Sciatic nerve (tissue), 2 donors: ENCODE measurements at regions not wholly inside any gene's neighbourhood (a gene's known extent, or its start where the extent isn't known, plus 50 kb on each side); places are given as distances from the start of the nearest gene placed in this dataset.
"Not testable (repeated sequence)": the region's sequence is repeated elsewhere in the genome, so short reads cannot be mapped to it uniquely, and the experiment has no call there.

Experiments
- ATAC-seq: fragments of 200-7000 bp; cut with Tn5 transposase; one replicate; pipeline ENCODE4 v1.9.1; 2020; ENCODE audit warnings: mild to moderate bottlenecking, moderate library complexity
- DNase-seq: peaks from one replicate; pipeline ENCODE4 v3.0.0-alpha.2; 2020; ENCODE audit warnings: low spot score
- intact Hi-C: fragments of 100-400 bp; cut with DNase I; formaldehyde crosslinking; loops from one replicate; pipeline ENCODE4 v1.14.2; 2022
- donor health status: DM: no; HTN: no; CAD: no.
- donor health status: DM: no; HTN: no; CAD: no.

DNA sequence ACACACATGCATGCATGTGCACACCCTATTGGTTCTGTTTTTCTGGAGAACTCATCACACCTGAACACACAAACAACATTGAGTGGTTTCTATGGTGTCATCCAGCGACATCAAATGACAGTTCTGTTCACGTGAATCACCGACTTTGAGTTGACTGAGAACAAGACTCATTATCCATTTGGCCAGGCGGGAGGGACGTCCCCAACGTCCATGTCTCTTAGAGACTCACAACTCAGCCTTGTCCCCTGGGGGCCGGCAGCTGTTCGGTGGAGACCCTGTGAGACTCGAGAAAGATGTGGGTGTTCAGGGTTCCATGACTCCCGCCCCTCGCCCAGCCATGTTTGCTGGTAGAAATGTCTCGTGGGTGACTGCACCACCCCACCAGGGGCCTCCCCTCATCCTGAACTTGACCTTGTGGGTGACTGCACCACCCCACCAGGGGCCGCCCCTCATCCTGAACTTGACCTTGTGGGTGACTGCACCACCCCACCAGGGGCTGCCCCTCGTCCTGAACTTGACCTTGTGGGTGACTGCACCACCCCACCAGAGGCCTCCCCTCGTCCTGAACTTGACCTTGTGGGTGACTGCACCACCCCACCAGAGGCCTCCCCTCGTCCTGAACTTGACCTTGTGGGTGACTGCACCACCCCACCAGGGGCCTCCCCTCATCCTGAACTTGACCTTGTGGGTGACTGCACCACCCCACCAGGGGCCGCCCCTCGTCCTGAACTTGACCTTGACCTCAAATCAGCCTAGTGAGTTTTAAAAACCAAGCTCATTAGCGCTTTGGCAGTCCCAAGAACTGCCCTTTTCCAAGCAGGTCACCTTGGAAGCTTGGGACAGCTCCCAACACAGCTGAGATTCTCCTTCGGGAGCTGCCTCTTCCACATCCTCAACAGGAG is 163.8 kb downstream of the SHANK2 start:
- intact Hi-C loops, DNase-seq: not testable (repeated sequence)

GRCh38 chr11:71086687-71087258 is 165.6 kb downstream of the SHANK2 start:
- no peak for ATAC-seq
- DNase-seq, result no peak
- intact Hi-C loops, result no loop called here

More for the DNA sequence above, 163.8 kb downstream of the SHANK2 start:
- not testable (repeated sequence) for ATAC-seq

DNA sequence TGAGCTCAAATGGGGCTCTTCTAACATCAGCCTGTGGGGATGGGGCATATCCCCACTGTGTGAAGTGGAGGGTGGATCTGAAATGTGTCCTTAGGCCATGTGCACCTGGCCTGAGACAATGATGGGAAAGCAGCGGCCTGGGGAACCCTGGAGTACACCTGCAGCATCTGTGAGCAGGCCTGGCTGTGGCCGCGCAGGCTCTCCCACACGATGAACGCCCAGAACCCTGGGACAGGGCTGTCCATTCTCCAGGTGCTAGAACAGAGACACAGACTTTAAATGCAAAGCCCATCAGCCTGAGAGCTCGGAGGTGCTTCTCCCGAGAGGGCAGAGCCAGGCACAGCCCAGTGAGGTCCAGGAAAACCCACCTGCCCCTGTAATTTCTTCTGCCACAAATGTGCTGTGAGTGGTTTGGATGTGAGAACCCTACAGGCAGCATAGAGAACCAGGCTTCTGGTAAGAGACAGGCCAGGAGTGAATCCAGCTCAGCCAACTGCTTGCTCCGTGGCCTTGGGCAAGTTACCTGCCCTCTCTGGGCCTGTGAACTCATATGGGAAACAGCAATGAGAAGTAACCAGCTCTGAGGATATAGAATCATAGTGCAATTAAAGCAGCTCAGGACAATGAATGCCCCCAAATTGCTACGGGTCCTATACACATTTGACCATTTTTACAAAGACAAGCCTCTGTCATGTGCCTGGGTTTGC is 167.9 kb downstream of the SHANK2 start:
- intact Hi-C loops, result no loop called here
- ATAC-seq (no peak), DNase-seq (no peak)

GRCh38 chr11:71083105-71083504 is 169.3 kb downstream of the SHANK2 start:
- ATAC-seq (no peak), DNase-seq (no peak)
- intact Hi-C loops, result no loop called here

DNA sequence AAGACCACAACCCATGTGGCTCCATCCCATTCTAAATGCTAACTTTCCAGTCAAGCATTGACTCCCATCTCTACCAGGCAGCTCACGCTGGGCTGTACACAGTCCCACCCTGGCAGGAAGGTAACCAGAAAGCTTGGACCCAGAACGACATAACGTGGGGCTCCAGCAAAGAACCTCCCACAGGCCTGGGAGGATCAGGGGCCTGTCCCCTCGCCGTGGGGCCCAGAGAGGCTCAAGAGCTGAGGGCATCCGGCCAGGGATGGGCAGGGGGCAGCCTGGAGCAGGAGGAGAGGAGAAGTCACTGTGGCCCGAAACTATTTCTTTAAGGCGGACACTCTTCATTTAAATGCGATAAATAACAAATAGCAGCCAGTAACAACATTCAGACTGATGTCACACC is 169.9 kb downstream of the SHANK2 start:
- intact Hi-C loops, result no loop called here
- ATAC-seq (no peak), DNase-seq (no peak)

- ATAC-seq, result no peak
- intact Hi-C loops, result no loop called here
- DNase-seq, result no peak
Observed at GRCh38 chr11:71081704-71082230, 170.6 kb downstream of the SHANK2 start.

DNA sequence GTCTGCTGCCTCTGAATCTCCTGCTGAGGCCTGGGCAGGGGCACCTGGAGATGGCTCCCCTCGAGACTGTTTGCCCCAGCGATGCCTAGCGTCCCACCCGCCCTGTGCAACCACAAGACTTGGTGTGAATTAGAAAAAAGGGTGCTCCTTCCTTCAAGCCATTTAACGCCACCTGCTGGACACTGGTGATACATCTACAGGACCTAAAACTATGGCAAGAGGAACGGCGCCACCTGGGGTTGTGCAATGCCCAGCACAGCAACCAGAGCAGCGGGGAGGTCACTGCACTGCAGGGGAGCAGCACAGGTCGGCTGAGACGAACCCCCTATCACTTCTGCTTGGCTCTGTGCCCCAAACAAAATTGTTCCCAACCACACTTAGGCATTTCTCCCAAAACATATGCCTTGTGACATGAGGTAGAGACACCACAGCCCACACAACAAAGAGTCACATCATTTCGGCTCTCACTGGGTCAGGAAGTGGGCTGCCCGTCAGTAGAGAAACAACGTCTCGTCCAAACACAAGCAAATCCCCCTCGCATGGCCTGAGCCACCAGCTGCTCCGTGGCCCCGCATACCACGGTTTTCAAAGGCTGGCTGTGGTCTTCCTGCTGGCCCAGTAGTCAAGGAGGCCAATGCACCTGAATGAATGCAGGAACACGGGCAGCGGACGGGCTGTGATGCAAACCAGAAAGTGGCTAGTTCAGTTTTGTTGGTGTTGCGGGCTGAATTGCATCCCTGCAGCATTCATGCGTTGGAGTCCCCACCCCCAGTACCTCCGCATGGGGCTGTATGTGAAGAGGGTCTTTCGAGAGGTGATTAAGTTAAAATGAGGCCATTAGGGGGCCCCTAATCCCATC is 171.9 kb downstream of the SHANK2 start:
- intact Hi-C loops, result no loop called here
- DNase-seq (peak; percentile 80), ATAC-seq (peak; percentile 88)

GRCh38 chr11:71079795-71080194 is 172.6 kb downstream of the SHANK2 start:
- DNase-seq (no peak), ATAC-seq (peak; percentile 11)
- intact Hi-C loops, result no loop called here

GRCh38 chr11:71078482-71078881 is 173.9 kb downstream of the SHANK2 start:
- intact Hi-C loops, result no loop called here
- ATAC-seq, result no peak

DNA sequence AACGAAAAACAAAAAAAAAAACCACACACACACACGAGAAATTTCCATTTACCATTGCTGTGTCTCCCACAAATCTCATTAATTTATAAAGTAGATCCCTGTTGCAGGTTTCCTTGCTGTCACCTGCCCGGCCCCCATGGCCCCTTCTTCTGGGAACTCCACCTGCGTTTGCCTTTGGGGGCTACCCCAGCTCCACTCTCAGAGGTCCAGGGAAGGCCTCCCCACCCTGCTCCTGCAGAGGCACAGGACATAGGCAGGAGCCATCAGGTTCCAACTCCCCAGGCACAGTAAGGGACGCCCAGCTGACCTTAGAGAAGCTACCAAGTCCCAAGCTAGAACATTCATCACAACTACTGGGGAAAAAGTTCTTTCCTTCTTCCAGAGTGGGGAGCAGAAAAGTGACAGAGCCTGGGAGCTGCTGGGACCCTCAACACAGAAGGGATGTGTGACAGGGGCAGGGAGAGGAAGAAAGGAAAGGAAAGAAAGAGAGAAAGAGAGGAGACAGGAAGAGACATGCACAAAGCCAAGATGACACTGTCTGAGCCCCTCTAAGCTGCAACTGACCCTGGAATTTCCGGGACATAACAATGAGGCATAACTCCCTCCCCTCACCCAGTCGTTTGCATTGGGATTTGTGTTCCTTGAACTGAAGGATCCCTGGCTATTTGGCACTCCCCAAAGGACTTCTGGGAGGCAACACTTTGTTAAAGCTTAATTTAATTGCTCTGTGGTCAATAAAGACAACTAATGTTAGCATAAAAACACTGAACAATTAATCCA is 175.7 kb downstream of the SHANK2 start:
- intact Hi-C loops, result no loop called here
- ATAC-seq, result no peak

More at GRCh38 chr11:71078482-71078881, 173.9 kb downstream of the SHANK2 start:
- DNase-seq, result no peak

GRCh38 chr11:71075871-71076420 is 176.4 kb downstream of the SHANK2 start:
- no peak for ATAC-seq
- intact Hi-C loops, result no loop called here
- DNase-seq, result no peak

More for the DNA sequence above, 175.7 kb downstream of the SHANK2 start:
- DNase-seq, result no peak

GRCh38 chr11:71075116-71075720 is 177.2 kb downstream of the SHANK2 start:
- intact Hi-C loops, result no loop called here
- no peak for DNase-seq
- no peak for ATAC-seq

- DNase-seq (no peak), ATAC-seq (no peak)
- intact Hi-C loops, result no loop called here
Observed at GRCh38 chr11:71071736-71072509, 180.5 kb downstream of the SHANK2 start.

GRCh38 chr11:71070490-71071453 is 181.6 kb downstream of the SHANK2 start:
- ATAC-seq (peak; percentile 85), DNase-seq (no peak)
- intact Hi-C loops, result no loop called here

GRCh38 chr11:71068963-71069362 is 183.4 kb downstream of the SHANK2 start:
- ATAC-seq (no peak), DNase-seq (no peak)
- intact Hi-C loops, result no loop called here
